Upper lobe of left lung (tissue), 4 donors: ENCODE measurements at regions not wholly inside any gene's neighbourhood (a gene's known extent, or its start where the extent isn't known, plus 50 kb on each side); places are given as distances from the start of the nearest gene placed in this dataset.

Source experiments
- CTCF ChIP-seq, 6 experiments: fragments of 450-650 bp in 4 of 6; fragments of 200-600 bp in 2 of 6; sonication (generic) in 2 of 6; IDR thresholded peaks; one replicate each; pipeline ENCODE4 v1.5.1; 2016 to 2019; ENCODE audit warnings: antibody characterized with exemption in 6 of 6
- POLR2A ChIP-seq, 4 donors: fragments of 450-650 bp; IDR thresholded peaks; one replicate each; pipeline ENCODE4 v1.5.1; 2016 to 2017; ENCODE audit warnings: antibody characterized with exemption in 4 of 4, mild to moderate bottlenecking in 2 of 4
- POLR2AphosphoS5 ChIP-seq, 2 donors: sonication (generic); formaldehyde crosslinking; IDR thresholded peaks; one replicate each; pipeline ENCODE4 v1.5.1; 2017; ENCODE audit warnings: antibody characterized with exemption in 2 of 2

GRCh38 chrX:10893976-10894375 is 217.2 kb upstream of the HCCS start:
- TF ChIP-seq CTCF (IDR thresholded peaks at IDR 0.05) (no peak), POLR2A (IDR thresholded peaks at IDR 0.05) (no peak), POLR2AphosphoS5 (IDR thresholded peaks at IDR 0.05) (no peak)
